Calu3 (cell line): ENCODE measurements at regions not wholly inside any gene's neighbourhood (a gene's known extent, or its start where the extent isn't known, plus 50 kb on each side); places are given as distances from the start of the nearest gene placed in this dataset.

Source experiments
- BruUV-seq: library from RNA; stranded (reverse); fragments of 400-500 nt; replicated peaks from 2 replicates; lab custom pipeline; 2021; lab: Mats Ljungman, UMichigan
- CTCF ChIA-PET: fragments of 300-600 bp; sonication (Branson Sonifier 250); formaldehyde crosslinking; loops from one replicate; lab custom pipeline; 2022; ENCODE audit warnings: antibody characterized with exemption; lab: Charles Lee
- DNase-seq: peaks from one replicate; pipeline ENCODE4 v3.0.0; 2022
- H3K27ac Mint-ChIP-seq: one replicate; pipeline ENCODE4 v1.8.0; 2022; ENCODE audit warnings: mixed read lengths; ENCODE audit not compliant: unreplicated experiment
- H3K27me3 Mint-ChIP-seq: one replicate; pipeline ENCODE4 v1.8.0; 2022; ENCODE audit warnings: mixed read lengths; ENCODE audit not compliant: unreplicated experiment
- H3K36me3 Mint-ChIP-seq: one replicate; pipeline ENCODE4 v1.8.0; 2022; ENCODE audit warnings: mild to moderate bottlenecking, moderate library complexity, mixed read lengths; ENCODE audit not compliant: insufficient read depth, unreplicated experiment
- H3K4me1 Mint-ChIP-seq: one replicate; pipeline ENCODE4 v1.8.0; 2022; ENCODE audit warnings: mild to moderate bottlenecking, low read depth, mixed read lengths; ENCODE audit not compliant: unreplicated experiment
- H3K4me3 Mint-ChIP-seq: one replicate; pipeline ENCODE4 v1.8.0; 2022; ENCODE audit warnings: mild to moderate bottlenecking, low read depth, moderate library complexity, mixed read lengths; ENCODE audit not compliant: unreplicated experiment
- H3K9me3 Mint-ChIP-seq: one replicate; pipeline ENCODE4 v1.8.0; 2022; ENCODE audit warnings: low read depth, mixed read lengths; ENCODE audit not compliant: unreplicated experiment
- CTCF ChIP-seq: fragments of 200-600 bp; IDR thresholded peaks from one replicate; pipeline ENCODE4 v1.8.0; 2022; ENCODE audit warnings: antibody characterized with exemption; ENCODE audit not compliant: unreplicated experiment
- intact Hi-C: fragments of 100-400 bp; cut with micrococcal nuclease; formaldehyde crosslinking; loops from one replicate; pipeline ENCODE4 v1.10.0; 2022; ENCODE audit not compliant: unreplicated experiment

- Mint-ChIP-seq H3K27me3 (no peaks in the 10 kb centered on the region), H3K27ac (no peak overlapping the region), H3K4me3 (no peak overlapping the region), H3K4me1 (no peaks in the 10 kb centered on the region), H3K36me3 (no peaks in the 10 kb centered on the region), H3K9me3 (peaks cover 6% of the 10 kb centered on the region)
- TF ChIP-seq CTCF = no peak
- no peak for DNase-seq
- intact Hi-C loops = no loop called here
- BruUV-seq = no TSS peak
- CTCF ChIA-PET = no interaction called here
Observed at GRCh38 chr3:106643684-106644161, 733.5 kb upstream of the CCDC54 start.

GRCh38 chr3:106673926-106674569 lies 703.2 kb upstream of the CCDC54 start:
- Mint-ChIP-seq H3K4me3 (no peak overlapping the region), H3K36me3 (no peaks in the 10 kb centered on the region), H3K4me1 (no peaks in the 10 kb centered on the region), H3K27ac (no peak overlapping the region), H3K9me3 (peaks cover 9% of the 10 kb centered on the region), H3K27me3 (no peaks in the 10 kb centered on the region)
- CTCF ChIA-PET = no interaction called here
- TF ChIP-seq CTCF = no peak
- no TSS peak for BruUV-seq
- DNase-seq = no peak
- intact Hi-C loops = no loop called here

DNA sequence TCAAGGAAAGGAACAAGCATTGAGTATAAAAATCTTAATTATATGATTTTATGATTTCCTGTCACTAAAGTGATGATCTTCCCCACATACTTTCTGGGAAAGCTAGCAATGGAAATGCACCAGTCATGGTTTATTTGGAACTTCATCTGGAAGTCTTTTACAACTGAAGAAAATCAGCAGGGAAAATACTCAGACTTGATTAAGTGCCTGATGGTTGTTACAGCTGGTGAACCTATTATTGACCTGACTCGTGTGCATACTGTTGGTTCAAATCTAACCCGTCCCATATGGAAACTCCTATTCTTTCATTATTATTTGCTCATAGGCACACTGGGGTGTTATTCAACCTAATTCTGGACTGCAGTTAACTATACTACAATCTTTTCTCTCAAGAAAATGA lies 701.8 kb upstream of the CCDC54 start:
- intact Hi-C loops = no loop called here
- H3K4me3 Mint-ChIP-seq = no peak overlapping the region
- no TSS peak for BruUV-seq
- DNase-seq = no peak
- no peaks in the 10 kb centered on the region for H3K27me3 Mint-ChIP-seq
- no peaks in the 10 kb centered on the region for H3K4me1 Mint-ChIP-seq
- H3K9me3 Mint-ChIP-seq = peaks cover 9% of the 10 kb centered on the region
- no peak for TF ChIP-seq CTCF
- CTCF ChIA-PET = interaction anchor here (0.5 kb wide), 1 partner anchor 934 kb away, joined by 3 read pairs; no protein-coding TSS in a partner anchor
- no peaks in the 10 kb centered on the region for H3K36me3 Mint-ChIP-seq
- H3K27ac Mint-ChIP-seq = no peak overlapping the region

- CTCF ChIA-PET = no interaction called here
- intact Hi-C loops = no loop called here
- no peak for TF ChIP-seq CTCF
- H3K27ac Mint-ChIP-seq = no peak overlapping the region
- no peak overlapping the region for H3K4me3 Mint-ChIP-seq
- H3K36me3 Mint-ChIP-seq = no peaks in the 10 kb centered on the region
- no TSS peak for BruUV-seq
- no peaks in the 10 kb centered on the region for H3K27me3 Mint-ChIP-seq
- no peaks in the 10 kb centered on the region for H3K4me1 Mint-ChIP-seq
- DNase-seq = no peak
- H3K9me3 Mint-ChIP-seq = peaks cover 6% of the 10 kb centered on the region
Observed at GRCh38 chr3:106678657-106679390, 698.4 kb upstream of the CCDC54 start.
